SK-N-SH (cell line): ENCODE measurements at regions not wholly inside any gene's neighbourhood (a gene's known extent, or its start where the extent isn't known, plus 50 kb on each side); places are given as distances from the start of the nearest gene placed in this dataset.

ENCODE experiments used
- CTCF ChIA-PET: fragments of 300-600, 350-600 bp; formaldehyde crosslinking; extraction: SDS; loops from one replicate; lab custom pipeline; 2021; lab: Yijun Ruan, JAX
- POLR2A ChIA-PET: fragments of 350-600 bp; sonication (Branson Sonifier 250); formaldehyde crosslinking; extraction: SDS; loops from one replicate; lab custom pipeline; 2020; ENCODE audit warnings: antibody characterized with exemption, inconsistent platforms; lab: Yijun Ruan, JAX
- DNase-seq: peaks from one replicate; pipeline ENCODE4 v3.0.0; 2012
- H2AFZ ChIP-seq: fragments of 200-600 bp; sonication (generic); 2 replicates; pipeline ENCODE4 v1.8.1; 2016; ENCODE audit warnings: antibody characterized with exemption, mild to moderate bottlenecking, low read depth
- H3F3A ChIP-seq: fragments of 200-600 bp; sonication (generic); replicated peaks from 2 replicates; pipeline ENCODE3; 2016; ENCODE audit warnings: antibody characterized with exemption, mild to moderate bottlenecking; ENCODE audit not compliant: insufficient read depth
- H3K27ac ChIP-seq, 2 experiments: fragments of 200-500 bp in 1 of 2; fragments of 200-600 bp in 1 of 2; sonication (Bioruptor generic) in 1 of 2; sonication (generic), shearing (Covaris generic) in 1 of 2; 2 replicates each; pipeline versions ENCODE4 v1.5.1 to v1.6.1; 2014 to 2016; ENCODE audit warnings: low read depth in 2 of 2, inconsistent platforms in 1 of 2, low read length in 1 of 2, mild to moderate bottlenecking in 1 of 2, mixed read lengths in 1 of 2
- H3K27me3 ChIP-seq: fragments of 200-600 bp; sonication (generic), shearing (Covaris generic); 2 replicates; pipeline ENCODE4 v1.6.1; 2016; ENCODE audit warnings: mixed run types; ENCODE audit not compliant: insufficient read depth
- H3K36me3 ChIP-seq, 2 experiments: fragments of 200-500 bp in 1 of 2; fragments of 200-600 bp in 1 of 2; sonication (Bioruptor generic) in 1 of 2; sonication (generic) in 1 of 2; replicated peaks in 1 of 2; 2 replicates each; pipeline versions ENCODE3 to v1.5.1; 2014 to 2016; ENCODE audit warnings: low read length in 1 of 2, mild to moderate bottlenecking in 1 of 2; ENCODE audit not compliant: insufficient read depth in 2 of 2, control insufficient read depth in 1 of 2
- H3K4me1 ChIP-seq, 2 experiments: fragments of 200-500 bp in 1 of 2; fragments of 200-600 bp in 1 of 2; sonication (Bioruptor generic) in 1 of 2; sonication (generic), shearing (Covaris generic) in 1 of 2; 2 replicates each; pipeline versions ENCODE4 v1.5.1 to v1.6.1; 2014 to 2016; ENCODE audit warnings: low read depth in 1 of 2, low read length in 1 of 2, mixed run types in 1 of 2; ENCODE audit not compliant: insufficient read depth in 2 of 2, control insufficient read depth in 1 of 2
- H3K4me2 ChIP-seq: fragments of 200-600 bp; sonication (generic), shearing (Covaris generic); 2 replicates; pipeline ENCODE4 v1.6.1; 2017; ENCODE audit warnings: mixed run types
- H3K4me3 ChIP-seq, 2 experiments: fragments of 200-500 bp in 1 of 2; fragments of 200-600 bp in 1 of 2; sonication (Bioruptor generic) in 1 of 2; sonication (generic), shearing (Covaris generic) in 1 of 2; 2 replicates each; pipeline versions ENCODE4 v1.5.1 to v1.8.1; 2014 to 2016; ENCODE audit warnings: low read depth in 2 of 2, inconsistent platforms in 1 of 2, low read length in 1 of 2, mild to moderate bottlenecking in 1 of 2, mixed read lengths in 1 of 2, moderate library complexity in 1 of 2
- H3K79me2 ChIP-seq: fragments of 200-600 bp; sonication (generic); 2 replicates; pipeline ENCODE4 v1.8.1; 2017; ENCODE audit warnings: mild to moderate bottlenecking; ENCODE audit not compliant: insufficient read depth
- H3K9ac ChIP-seq: fragments of 200-600 bp; sonication (generic); 2 replicates; pipeline ENCODE4 v1.6.1; 2017; ENCODE audit warnings: mixed run types
- H3K9me2 ChIP-seq: fragments of 200-600 bp; sonication (generic); 2 replicates; pipeline ENCODE4 v1.6.1; 2017; ENCODE audit warnings: mixed run types
- H3K9me3 ChIP-seq: fragments of 200-600 bp; sonication (generic); 2 replicates; pipeline ENCODE4 v1.6.1; 2017; ENCODE audit warnings: mixed run types, mild to moderate bottlenecking, moderate library complexity
- H4K20me1 ChIP-seq: fragments of 200-600 bp; sonication (generic); 2 replicates; pipeline ENCODE4 v1.6.1; 2017; ENCODE audit warnings: mild to moderate bottlenecking, mixed run types; ENCODE audit not compliant: insufficient read depth
- CHD2 ChIP-seq: fragments of 150-350 bp; IDR thresholded peaks from 2 replicates; pipeline ENCODE4 v1.6.1; 2018; ENCODE audit warnings: low read length; ENCODE audit not compliant: partially characterized antibody
- FOSL2 ChIP-seq: IDR thresholded peaks from 2 replicates; pipeline ENCODE4 v1.4.0; 2012; ENCODE audit warnings: low read depth, mild to moderate bottlenecking, moderate library complexity, borderline replicate concordance
- MAX ChIP-seq: IDR thresholded peaks from 2 replicates; pipeline ENCODE4 v1.4.0; 2012; ENCODE audit warnings: low read depth
- MEF2A ChIP-seq: IDR thresholded peaks from 2 replicates; pipeline ENCODE4 v1.4.0; 2012; ENCODE audit warnings: low read depth, borderline replicate concordance
- RAD21 ChIP-seq: IDR thresholded peaks from 2 replicates; pipeline ENCODE4 v1.6.1; 2012; ENCODE audit warnings: mild to moderate bottlenecking, low read length
- SIN3A ChIP-seq: IDR thresholded peaks from 2 replicates; pipeline ENCODE4 v1.6.1; 2012; ENCODE audit warnings: low read depth, mild to moderate bottlenecking, low read length, moderate library complexity, borderline replicate concordance
- TCF12 ChIP-seq: IDR thresholded peaks from 2 replicates; pipeline ENCODE4 v1.4.0; 2012
- TEAD4 ChIP-seq: IDR thresholded peaks from 2 replicates; pipeline ENCODE4 v1.4.0; 2012; ENCODE audit warnings: mild to moderate bottlenecking, borderline replicate concordance; ENCODE audit not compliant: insufficient read depth
- WGBS: methylation state at CpG from one replicate; pipeline ENCODE4 v1.1.6; 2017; ENCODE audit warnings: low lambda C conversion rate; 5-methylcytosine and 5-hydroxymethylcytosine counted together
- TF ChIP-seq, protein P1 (sequence below): fragments of 200-600 bp; sonication (generic); IDR thresholded peaks from 2 replicates; pipeline ENCODE4 v1.6.1; 2017; ENCODE audit warnings: antibody characterized with exemption, mild to moderate bottlenecking, moderate library complexity
- TF ChIP-seq, protein P2 (sequence below): IDR thresholded peaks from 2 replicates; pipeline ENCODE4 v1.4.0; 2012; ENCODE audit warnings: low read depth, borderline replicate concordance
- TF ChIP-seq, protein P3 (sequence below): fragments of 150-350 bp; IDR thresholded peaks from 2 replicates; pipeline ENCODE4 v1.6.1; 2017; ENCODE audit warnings: antibody characterized with exemption, low read length, low read depth, borderline replicate concordance
- TF ChIP-seq, protein P4 (sequence below): IDR thresholded peaks from 2 replicates; pipeline ENCODE4 v1.4.0; 2012; ENCODE audit warnings: low read depth, borderline replicate concordance

GRCh38 chr12:67091204-67091603 lies 178.0 kb upstream of the CAND1 start:
- DNase-seq = no peak
- H3K9ac ChIP-seq = no peak overlapping the region

More at GRCh38 chr12:67091204-67091603, 178.0 kb upstream of the CAND1 start:
- Histone ChIP-seq H3K9me2 (no peaks in the 10 kb centered on the region), H3K79me2 (no peaks in the 10 kb centered on the region), H3K4me3 (no peak overlapping the region), H2AFZ (no peak overlapping the region), H4K20me1 (no peaks in the 10 kb centered on the region), H3K36me3 (no peaks in the 10 kb centered on the region), H3K27me3 (no peaks in the 10 kb centered on the region), H3K4me2 (no peak overlapping the region)
- ChIA-PET POLR2A (no interaction called here), CTCF (no interaction called here)
- TF ChIP-seq TCF12 (no peak), SIN3A (no peak), FOSL2 (no peak), TEAD4 (no peak), RAD21 (no peak), CHD2 (no peak), MEF2A (no peak), MAX (no peak)
- TF ChIP-seq, protein P1, sequence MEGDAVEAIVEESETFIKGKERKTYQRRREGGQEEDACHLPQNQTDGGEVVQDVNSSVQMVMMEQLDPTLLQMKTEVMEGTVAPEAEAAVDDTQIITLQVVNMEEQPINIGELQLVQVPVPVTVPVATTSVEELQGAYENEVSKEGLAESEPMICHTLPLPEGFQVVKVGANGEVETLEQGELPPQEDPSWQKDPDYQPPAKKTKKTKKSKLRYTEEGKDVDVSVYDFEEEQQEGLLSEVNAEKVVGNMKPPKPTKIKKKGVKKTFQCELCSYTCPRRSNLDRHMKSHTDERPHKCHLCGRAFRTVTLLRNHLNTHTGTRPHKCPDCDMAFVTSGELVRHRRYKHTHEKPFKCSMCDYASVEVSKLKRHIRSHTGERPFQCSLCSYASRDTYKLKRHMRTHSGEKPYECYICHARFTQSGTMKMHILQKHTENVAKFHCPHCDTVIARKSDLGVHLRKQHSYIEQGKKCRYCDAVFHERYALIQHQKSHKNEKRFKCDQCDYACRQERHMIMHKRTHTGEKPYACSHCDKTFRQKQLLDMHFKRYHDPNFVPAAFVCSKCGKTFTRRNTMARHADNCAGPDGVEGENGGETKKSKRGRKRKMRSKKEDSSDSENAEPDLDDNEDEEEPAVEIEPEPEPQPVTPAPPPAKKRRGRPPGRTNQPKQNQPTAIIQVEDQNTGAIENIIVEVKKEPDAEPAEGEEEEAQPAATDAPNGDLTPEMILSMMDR = no peak
- TF ChIP-seq, protein P2, sequence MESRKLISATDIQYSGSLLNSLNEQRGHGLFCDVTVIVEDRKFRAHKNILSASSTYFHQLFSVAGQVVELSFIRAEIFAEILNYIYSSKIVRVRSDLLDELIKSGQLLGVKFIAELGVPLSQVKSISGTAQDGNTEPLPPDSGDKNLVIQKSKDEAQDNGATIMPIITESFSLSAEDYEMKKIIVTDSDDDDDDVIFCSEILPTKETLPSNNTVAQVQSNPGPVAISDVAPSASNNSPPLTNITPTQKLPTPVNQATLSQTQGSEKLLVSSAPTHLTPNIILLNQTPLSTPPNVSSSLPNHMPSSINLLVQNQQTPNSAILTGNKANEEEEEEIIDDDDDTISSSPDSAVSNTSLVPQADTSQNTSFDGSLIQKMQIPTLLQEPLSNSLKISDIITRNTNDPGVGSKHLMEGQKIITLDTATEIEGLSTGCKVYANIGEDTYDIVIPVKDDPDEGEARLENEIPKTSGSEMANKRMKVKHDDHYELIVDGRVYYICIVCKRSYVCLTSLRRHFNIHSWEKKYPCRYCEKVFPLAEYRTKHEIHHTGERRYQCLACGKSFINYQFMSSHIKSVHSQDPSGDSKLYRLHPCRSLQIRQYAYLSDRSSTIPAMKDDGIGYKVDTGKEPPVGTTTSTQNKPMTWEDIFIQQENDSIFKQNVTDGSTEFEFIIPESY = no peak
- TF ChIP-seq, protein P3, sequence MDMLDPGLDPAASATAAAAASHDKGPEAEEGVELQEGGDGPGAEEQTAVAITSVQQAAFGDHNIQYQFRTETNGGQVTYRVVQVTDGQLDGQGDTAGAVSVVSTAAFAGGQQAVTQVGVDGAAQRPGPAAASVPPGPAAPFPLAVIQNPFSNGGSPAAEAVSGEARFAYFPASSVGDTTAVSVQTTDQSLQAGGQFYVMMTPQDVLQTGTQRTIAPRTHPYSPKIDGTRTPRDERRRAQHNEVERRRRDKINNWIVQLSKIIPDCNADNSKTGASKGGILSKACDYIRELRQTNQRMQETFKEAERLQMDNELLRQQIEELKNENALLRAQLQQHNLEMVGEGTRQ = no peak
- TF ChIP-seq, protein P4, sequence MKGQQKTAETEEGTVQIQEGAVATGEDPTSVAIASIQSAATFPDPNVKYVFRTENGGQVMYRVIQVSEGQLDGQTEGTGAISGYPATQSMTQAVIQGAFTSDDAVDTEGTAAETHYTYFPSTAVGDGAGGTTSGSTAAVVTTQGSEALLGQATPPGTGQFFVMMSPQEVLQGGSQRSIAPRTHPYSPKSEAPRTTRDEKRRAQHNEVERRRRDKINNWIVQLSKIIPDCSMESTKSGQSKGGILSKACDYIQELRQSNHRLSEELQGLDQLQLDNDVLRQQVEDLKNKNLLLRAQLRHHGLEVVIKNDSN = no peak
- TF ChIP-seq, all 33 proteins: peak for 0
- 14% methylated on average over 3 of the region's 3 CpGs for WGBS
- H3K9me3 ChIP-seq = no peaks in the 10 kb centered on the region
- H3K27ac ChIP-seq = no peak overlapping the region
- no peaks in the 10 kb centered on the region for H3K4me1 ChIP-seq
- H3F3A ChIP-seq = no peaks in the 10 kb centered on the region
